SH-SY5Y (cell line): ENCODE measurements at regions not wholly inside any gene's neighbourhood (a gene's known extent, or its start where the extent isn't known, plus 50 kb on each side); places are given as distances from the start of the nearest gene placed in this dataset.

Experiments
- GATA2 ChIP-seq: IDR thresholded peaks from 2 replicates; pipeline ENCODE4 v1.6.1; 2011; ENCODE audit warnings: mild to moderate bottlenecking, low read depth, low read length
- GATA3 ChIP-seq: IDR thresholded peaks from 2 replicates; pipeline ENCODE4 v1.6.1; 2011; ENCODE audit warnings: low read depth, mild to moderate bottlenecking, low read length, moderate library complexity

- TF ChIP-seq GATA2 (no peak), GATA3 (no peak)
These were observed 538.1 kb upstream of the DSEL start for GRCh38 chr18:68054669-68055068.
